IPS-20b (cell line): ENCODE measurements at regions not wholly inside any gene's neighbourhood (a gene's known extent, or its start where the extent isn't known, plus 50 kb on each side); places are given as distances from the start of the nearest gene placed in this dataset.
"Not testable (repeated sequence)": the region's sequence is repeated elsewhere in the genome, so short reads cannot be mapped to it uniquely, and the experiment has no call there.

Experiments used
- H3K27ac ChIP-seq: one replicate; pipeline ENCODE4 v1.5.1; 2013; ENCODE audit warnings: low read length
- H3K27me3 ChIP-seq: 2 replicates; pipeline ENCODE4 v1.6.1; 2013; ENCODE audit warnings: mild to moderate bottlenecking, low read length, inconsistent platforms; ENCODE audit not compliant: insufficient read depth
- H3K36me3 ChIP-seq: 2 replicates; pipeline ENCODE4 v1.6.1; 2013; ENCODE audit warnings: low read depth, mild to moderate bottlenecking, inconsistent platforms, low read length, moderate library complexity; ENCODE audit not compliant: insufficient read depth
- H3K4me1 ChIP-seq: 2 replicates; pipeline ENCODE4 v1.6.1; 2013; ENCODE audit warnings: mild to moderate bottlenecking, control low read depth, inconsistent platforms, low read length, moderate library complexity; ENCODE audit not compliant: insufficient read depth
- H3K4me3 ChIP-seq: 2 replicates; pipeline ENCODE4 v1.5.1; 2013; ENCODE audit warnings: mild to moderate bottlenecking, low read length, inconsistent platforms
- H3K9ac ChIP-seq: 2 replicates; pipeline ENCODE4 v1.6.1; 2013; ENCODE audit warnings: low read depth, mild to moderate bottlenecking, inconsistent platforms, low read length, moderate library complexity
- H3K9me3 ChIP-seq: 2 replicates; pipeline ENCODE4 v1.6.1; 2013; ENCODE audit warnings: mild to moderate bottlenecking, low read depth, low read length, inconsistent platforms; ENCODE audit not compliant: insufficient read depth

DNA sequence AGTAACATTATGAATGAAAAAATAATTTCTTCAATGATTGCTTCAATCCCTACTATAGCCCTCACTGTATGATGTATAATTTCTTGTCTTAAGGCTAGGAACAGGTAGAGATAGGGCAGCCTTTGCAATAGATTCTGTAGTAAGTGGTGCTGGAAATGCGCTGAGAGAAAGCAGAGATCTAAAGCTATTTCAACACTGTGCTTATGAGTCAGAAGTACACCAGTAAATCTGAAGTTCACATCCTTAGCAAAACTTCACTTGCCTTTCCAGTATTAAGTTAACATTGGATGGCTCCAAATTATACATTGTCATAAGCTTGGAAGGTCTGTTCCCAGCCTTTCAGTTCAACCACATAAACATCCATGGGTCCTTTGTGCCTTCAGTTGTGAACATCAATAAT lies 178.2 kb upstream of the EPHA4 start:
- no peaks in the 10 kb centered on the region for H3K4me1 ChIP-seq
- H3K27me3 ChIP-seq = no peaks in the 10 kb centered on the region
- no peaks in the 10 kb centered on the region for H3K36me3 ChIP-seq
- H3K27ac ChIP-seq = no peak overlapping the region
- H3K4me3 ChIP-seq = no peak overlapping the region
- no peak overlapping the region for H3K9ac ChIP-seq
- no peaks in the 10 kb centered on the region for H3K9me3 ChIP-seq

DNA sequence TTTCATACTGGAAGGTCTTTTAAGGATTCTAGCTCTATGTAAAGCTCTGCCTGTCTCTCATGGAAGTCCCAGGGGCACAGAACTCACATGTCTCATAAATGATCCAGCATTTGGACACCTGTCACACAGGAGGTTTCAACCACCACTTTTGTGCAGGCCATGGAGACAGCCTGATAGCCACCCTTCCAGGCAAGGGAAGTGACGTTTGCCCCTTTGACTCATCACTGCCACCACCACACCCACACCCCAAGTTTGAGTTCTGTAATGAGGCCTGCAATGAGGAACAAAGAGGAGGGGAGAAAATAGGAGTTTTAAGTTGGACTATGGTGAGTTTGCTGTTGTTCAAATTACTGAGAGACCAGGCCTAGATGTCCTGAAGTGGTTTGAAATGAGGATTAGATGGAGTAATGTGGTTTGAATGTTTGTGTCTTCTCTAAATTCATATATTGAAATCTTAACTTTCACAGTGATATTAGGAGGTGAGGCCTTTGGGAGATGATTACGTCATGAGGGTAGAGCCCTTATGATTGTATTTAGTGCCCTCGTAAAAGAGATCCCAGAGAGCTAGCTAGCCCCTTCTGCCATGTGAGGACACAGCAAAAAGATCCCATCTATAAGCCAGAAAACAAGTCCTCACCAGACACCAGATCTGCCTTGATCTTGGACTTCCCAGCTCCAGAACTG lies 175.3 kb upstream of the EPHA4 start:
- no peak overlapping the region for H3K9ac ChIP-seq
- H3K27ac ChIP-seq = no peak overlapping the region

DNA sequence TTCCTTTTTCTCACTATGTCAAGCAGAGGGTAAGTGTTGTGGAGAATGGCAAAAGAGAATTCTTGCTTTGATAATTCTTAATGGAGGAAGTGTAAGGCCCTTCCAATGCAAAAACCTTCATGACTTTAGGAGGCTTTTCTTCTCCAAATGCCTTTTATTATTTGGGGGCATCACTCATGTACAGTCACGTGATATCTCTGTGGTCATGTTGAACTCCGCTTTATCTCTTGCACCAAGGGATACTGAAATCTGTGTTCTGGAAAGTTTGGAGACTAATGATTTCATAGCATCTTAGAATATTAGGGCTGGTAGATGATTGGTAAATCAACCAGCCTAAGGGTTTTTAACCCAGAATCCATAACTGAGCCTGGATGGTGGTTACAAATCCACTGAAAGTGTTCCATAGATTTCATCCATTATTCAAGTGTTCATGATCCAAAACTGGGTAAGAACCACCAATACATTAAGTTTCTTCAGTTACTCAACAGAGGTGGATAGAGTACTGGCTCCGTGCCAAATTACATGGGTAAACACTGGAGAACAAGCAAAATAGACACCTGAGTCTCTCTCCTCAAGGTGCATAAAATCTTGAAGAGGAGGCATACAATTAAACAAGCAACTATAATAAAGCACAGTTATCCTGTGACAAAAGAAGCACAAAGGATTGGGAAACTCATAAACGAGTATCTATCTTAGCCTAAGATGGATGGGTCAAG lies 169.6 kb upstream of the EPHA4 start:
- Histone ChIP-seq H3K36me3 (no peaks in the 10 kb centered on the region), H3K9ac (no peak overlapping the region), H3K27me3 (no peaks in the 10 kb centered on the region), H3K27ac (no peak overlapping the region), H3K9me3 (no peaks in the 10 kb centered on the region), H3K4me1 (no peaks in the 10 kb centered on the region), H3K4me3 (no peak overlapping the region)

More for the DNA sequence above, 175.3 kb upstream of the EPHA4 start:
- Histone ChIP-seq H3K4me1 (no peaks in the 10 kb centered on the region), H3K36me3 (no peaks in the 10 kb centered on the region), H3K9me3 (no peaks in the 10 kb centered on the region), H3K27me3 (no peaks in the 10 kb centered on the region), H3K4me3 (no peak overlapping the region)

DNA sequence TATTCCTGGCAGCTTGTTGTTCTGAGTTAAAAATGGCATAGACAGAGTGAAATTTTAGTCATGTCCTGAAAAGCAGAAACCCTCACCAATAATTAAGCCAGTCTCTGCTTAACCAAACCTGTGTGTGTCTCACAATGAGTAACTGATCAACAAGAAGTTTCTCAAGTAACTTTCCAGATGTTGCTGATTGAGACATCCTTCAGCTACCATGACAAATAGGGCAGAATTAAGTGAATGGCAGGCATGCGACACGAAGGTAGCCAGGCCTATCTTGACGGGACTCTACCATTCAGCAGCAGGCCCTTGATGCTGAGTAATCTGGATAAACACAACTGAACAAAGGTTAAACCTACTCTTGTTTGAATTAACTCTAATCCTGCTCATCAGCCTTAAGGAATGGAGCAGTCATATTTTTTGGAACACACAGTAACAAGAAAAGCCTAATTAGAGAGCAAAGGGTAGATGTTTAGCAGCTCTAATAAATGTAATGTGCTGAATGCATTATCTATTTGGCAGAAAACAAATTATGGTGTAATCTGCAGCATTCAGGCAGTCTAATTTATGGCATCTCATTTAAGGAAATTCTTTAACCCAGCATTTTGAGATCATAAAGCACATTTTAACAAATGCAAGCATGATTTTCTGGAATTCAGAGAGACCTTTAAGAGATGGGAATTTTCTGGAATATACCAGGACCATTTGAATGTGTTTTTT lies 159.5 kb upstream of the EPHA4 start:
- H3K36me3 ChIP-seq = no peaks in the 10 kb centered on the region
- H3K9me3 ChIP-seq = no peaks in the 10 kb centered on the region
- no peak overlapping the region for H3K9ac ChIP-seq
- H3K4me3 ChIP-seq = no peak overlapping the region
- no peak overlapping the region for H3K27ac ChIP-seq
- no peaks in the 10 kb centered on the region for H3K27me3 ChIP-seq
- H3K4me1 ChIP-seq = no peaks in the 10 kb centered on the region

- Histone ChIP-seq H3K9me3 (peaks cover 28% of the 10 kb centered on the region), H3K4me1 (no peaks in the 10 kb centered on the region)
These were observed 154.9 kb upstream of the EPHA4 start for GRCh38 chr2:221726894-221727513.

DNA sequence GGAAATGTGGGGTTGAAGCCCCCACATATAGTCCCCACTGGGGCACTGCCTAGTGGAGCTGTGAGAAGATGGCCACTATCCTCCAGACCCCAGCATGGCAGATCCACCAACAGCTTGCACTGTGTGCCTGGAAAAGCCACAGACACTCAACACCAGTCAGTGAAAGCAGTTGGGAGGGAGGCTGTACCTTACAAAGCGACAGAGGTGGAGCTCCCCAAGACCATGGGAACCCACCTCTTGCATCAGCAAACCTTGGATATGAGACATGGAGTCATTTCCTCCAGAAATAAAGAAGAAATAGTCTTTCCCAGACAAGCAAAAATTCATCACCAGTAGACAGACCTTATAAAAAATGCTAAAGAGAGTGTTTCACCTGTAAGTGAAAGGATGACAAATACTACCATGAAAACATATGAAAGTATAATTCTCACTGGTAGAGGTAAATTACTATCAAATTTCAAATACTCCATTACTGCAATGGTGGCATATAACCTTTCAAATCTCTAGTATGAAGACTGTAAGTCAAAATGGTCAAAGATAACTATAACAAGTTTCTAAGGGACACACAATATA lies 152.6 kb upstream of the EPHA4 start:
- Histone ChIP-seq H3K4me3 (no peak overlapping the region), H3K27ac (no peak overlapping the region), H3K36me3 (no peaks in the 10 kb centered on the region), H3K9me3 (peaks cover 29% of the 10 kb centered on the region), H3K9ac (no peak overlapping the region), H3K27me3 (no peaks in the 10 kb centered on the region), H3K4me1 (no peaks in the 10 kb centered on the region)

More at GRCh38 chr2:221726894-221727513, 154.9 kb upstream of the EPHA4 start:
- H3K27ac ChIP-seq = no peak overlapping the region
- H3K36me3 ChIP-seq = no peaks in the 10 kb centered on the region
- no peaks in the 10 kb centered on the region for H3K27me3 ChIP-seq
- H3K4me3 ChIP-seq = no peak overlapping the region
- H3K9ac ChIP-seq = no peak overlapping the region

DNA sequence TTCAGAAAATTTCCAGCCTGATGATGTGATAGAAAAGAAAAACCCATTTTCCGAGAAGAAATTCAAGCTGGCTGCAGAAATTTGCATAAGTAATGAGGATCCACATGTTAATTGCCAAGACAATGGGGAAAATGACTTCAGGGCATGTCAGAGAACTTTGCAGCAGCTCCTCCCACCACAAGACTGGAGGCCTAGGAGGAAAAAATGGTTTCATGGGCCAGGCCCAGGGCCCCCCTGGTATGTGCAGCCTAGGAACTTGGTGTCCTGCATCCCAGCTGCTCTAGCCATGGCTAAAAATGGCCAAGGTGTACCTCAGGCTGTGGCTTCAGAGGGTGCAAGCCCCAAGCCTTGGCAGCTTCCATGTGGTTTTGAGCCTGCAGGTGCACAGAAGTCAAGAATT lies 152.0 kb upstream of the EPHA4 start:
- H3K27ac ChIP-seq, H3K4me3 ChIP-seq, H3K27me3 ChIP-seq, H3K36me3 ChIP-seq, H3K9ac ChIP-seq, H3K4me1 ChIP-seq: not testable (repeated sequence)
- H3K9me3 ChIP-seq = peaks cover 29% of the 10 kb centered on the region

- Histone ChIP-seq H3K27me3 (no peaks in the 10 kb centered on the region), H3K9ac (no peak overlapping the region), H3K4me3 (no peak overlapping the region), H3K36me3 (no peaks in the 10 kb centered on the region), H3K9me3 (no peaks in the 10 kb centered on the region), H3K27ac (no peak overlapping the region), H3K4me1 (peaks cover 17% of the 10 kb centered on the region; the same call in 1 of the 2 replicates)
These were observed 144.6 kb upstream of the EPHA4 start for GRCh38 chr2:221716426-221717303.

DNA sequence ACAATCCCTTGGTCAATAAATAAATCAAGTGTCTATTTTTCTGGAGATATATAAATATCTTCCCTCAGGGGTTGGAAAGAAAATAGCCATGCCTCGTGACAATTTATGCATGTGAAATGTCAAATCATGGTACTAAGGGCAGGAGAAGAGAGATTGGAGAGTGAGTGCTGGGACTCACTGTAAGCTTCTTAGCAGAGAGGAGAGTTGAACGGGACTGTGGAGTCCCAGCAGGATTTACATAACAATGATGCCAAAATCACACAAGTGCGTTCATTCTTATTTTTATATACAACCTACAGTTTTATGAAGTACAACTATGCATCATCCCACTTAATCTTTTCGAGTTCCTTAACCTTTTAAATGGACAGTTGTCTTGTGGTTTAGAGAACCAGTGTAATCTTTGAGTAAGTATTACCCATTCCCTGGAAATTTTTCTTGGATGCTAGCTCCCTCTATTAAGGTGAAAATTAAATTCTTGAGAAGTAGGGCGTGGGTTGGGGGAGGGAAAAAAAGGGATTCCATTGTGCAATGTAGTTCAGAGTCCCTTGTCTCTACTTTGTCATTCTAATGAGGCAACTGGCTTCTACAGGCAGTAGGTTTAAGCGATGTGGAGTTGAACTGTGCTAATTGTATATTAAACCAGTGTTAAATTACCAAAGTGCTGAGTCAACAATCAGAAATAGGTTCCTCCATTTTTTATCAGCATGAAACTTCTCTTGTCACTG lies 143.6 kb upstream of the EPHA4 start:
- H3K4me3 ChIP-seq = 0 out of 2 replicates have a peak overlapping the region, but pooled peaks have one; percentile 28
- no peak overlapping the region for H3K9ac ChIP-seq
- no peaks in the 10 kb centered on the region for H3K36me3 ChIP-seq
- H3K9me3 ChIP-seq = no peaks in the 10 kb centered on the region
- peaks cover 19% of the 10 kb centered on the region; the same call in 1 of the 2 replicates for H3K4me1 ChIP-seq
- no peak overlapping the region for H3K27ac ChIP-seq
- no peaks in the 10 kb centered on the region for H3K27me3 ChIP-seq

GRCh38 chr2:221710744-221711143 lies 138.6 kb upstream of the EPHA4 start:
- no peaks in the 10 kb centered on the region for H3K36me3 ChIP-seq
- peaks cover 38% of the 10 kb centered on the region for H3K4me1 ChIP-seq
- no peaks in the 10 kb centered on the region for H3K9me3 ChIP-seq
- no peak overlapping the region for H3K27ac ChIP-seq
- no peak overlapping the region for H3K4me3 ChIP-seq
- peaks cover 4% of the 10 kb centered on the region; the same call in 1 of the 2 replicates for H3K27me3 ChIP-seq
- no peak overlapping the region for H3K9ac ChIP-seq
